GM18870 (cell line): ENCODE measurements at regions not wholly inside any gene's neighbourhood (a gene's known extent, or its start where the extent isn't known, plus 50 kb on each side); places are given as distances from the start of the nearest gene placed in this dataset.

ENCODE experiments used
- ATAC-seq: cut with Tn5 transposase; IDR thresholded peaks from one replicate; pipeline ENCODE4 v1.9.1; 2021; ENCODE audit warnings: moderate library complexity; ENCODE audit not compliant: unreplicated experiment

GRCh38 chr11:32262367-32262766, 171.5 kb downstream of the RCN1 start:
- no peak for ATAC-seq

- ATAC-seq = no peak
These were observed 169.4 kb downstream of the WT1 start for GRCh38 chr11:32265911-32266310.

GRCh38 chr11:32266601-32267000, 168.7 kb downstream of the WT1 start:
- no peak for ATAC-seq

DNA sequence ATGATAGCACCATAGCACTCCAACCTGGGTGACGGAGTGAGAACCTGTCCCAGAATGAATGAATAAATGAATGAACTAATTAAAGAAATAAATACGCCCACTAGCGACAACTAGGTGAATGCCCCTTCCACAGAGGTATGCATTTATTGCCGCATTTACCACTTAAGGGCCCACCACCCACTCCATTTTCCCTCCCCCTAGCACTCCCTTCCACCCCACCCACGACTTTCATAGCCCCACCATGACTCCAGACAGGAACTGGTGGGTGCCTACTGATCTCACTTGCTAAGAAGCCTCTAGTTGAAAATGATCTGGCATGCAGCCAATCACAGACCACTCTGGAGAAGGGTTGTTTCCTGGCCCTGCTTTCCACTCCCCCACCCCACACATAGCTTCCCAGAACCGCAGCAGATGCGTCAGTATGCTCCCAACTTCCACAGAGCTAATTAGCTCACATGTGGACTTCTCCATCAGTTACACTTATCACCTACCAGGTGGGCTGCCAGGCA, 167.6 kb downstream of the WT1 start:
- ATAC-seq = no peak

- ATAC-seq = no peak
These were observed 161.4 kb downstream of the WT1 start for GRCh38 chr11:32273931-32274330.

GRCh38 chr11:32279672-32280071, 155.7 kb downstream of the WT1 start:
- no peak for ATAC-seq

DNA sequence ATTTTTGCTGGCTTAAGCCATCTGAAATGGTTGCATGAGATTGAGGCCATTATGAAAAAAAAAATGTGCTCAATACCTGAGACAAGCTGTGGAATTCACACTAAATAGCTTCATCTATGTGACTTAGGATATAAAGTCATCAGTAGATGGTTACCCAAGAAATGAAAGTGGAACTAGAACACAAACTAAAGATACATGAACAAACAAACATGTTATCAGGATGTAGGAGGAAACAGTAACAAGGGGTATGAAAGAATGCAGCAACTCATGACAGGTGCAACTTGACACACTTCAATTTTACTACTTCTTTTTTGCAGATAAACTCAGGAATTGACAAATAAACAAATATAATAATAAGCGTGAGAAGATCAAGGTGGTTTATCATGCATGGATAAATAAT, 155.0 kb downstream of the WT1 start:
- ATAC-seq = no peak

- no peak for ATAC-seq
These were observed 147.1 kb downstream of the WT1 start for GRCh38 chr11:32288276-32288675.

DNA sequence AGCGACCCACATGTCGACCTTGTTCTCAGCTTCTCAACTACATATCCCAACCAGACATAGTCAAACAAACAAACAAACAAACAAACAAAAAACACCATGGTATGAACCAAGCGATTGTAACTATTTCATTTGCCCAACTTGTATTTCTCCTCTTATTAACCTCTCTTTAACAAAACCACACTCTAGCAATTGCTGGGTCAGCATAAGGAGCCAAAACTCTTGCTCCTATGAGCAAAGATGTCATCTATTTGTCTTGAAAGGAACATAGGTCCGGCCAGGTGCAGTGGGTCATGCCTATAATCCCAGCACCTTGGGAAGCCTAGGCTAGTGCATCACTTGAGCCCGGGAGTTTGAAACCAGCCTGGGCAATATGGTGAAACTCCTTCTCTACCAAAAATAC, 145.6 kb downstream of the WT1 start:
- ATAC-seq = no peak

DNA sequence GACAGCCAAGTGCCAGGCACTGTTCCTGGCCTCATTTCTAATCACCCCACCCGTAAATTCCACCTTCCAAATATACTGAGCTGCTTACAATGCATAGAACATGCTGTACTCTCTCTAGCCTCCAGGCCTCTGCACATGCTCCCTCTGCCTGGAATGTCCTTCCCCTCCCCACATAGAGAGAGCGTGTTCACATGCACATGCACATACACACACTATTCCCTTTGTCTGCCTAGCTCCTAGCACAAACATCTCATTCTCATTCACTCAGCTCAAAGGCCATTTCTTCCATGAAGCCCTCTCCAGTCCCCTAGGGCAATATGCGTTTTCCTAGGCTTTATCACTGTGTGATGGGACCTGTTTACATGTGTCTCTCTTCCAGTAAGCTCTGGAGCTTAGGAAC, 144.6 kb downstream of the WT1 start:
- no peak for ATAC-seq

GRCh38 chr11:32297611-32298011, 137.7 kb downstream of the WT1 start:
- ATAC-seq = no peak

- no peak for ATAC-seq
These were observed 132.5 kb downstream of the WT1 start for GRCh38 chr11:32302826-32303225.

DNA sequence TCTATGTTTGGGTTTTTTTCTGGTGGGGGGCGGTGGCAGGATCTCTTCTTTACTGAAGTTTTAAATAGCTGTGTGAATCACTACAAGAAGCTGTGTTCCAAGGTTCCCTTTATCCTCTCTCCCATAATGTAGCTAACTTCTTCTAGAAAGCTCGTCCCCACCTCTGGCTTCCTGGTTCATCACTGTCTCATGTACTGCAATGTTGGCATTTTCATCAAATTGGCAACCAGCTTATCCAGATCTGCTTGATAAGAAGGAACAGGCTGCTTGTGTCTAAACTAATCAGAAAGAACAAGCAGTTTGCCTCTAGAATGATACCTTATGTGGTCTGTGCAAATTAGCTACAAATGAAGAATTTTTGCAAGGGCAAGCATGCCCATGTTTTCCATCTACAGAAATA, 130.8 kb downstream of the WT1 start:
- ATAC-seq = no peak

DNA sequence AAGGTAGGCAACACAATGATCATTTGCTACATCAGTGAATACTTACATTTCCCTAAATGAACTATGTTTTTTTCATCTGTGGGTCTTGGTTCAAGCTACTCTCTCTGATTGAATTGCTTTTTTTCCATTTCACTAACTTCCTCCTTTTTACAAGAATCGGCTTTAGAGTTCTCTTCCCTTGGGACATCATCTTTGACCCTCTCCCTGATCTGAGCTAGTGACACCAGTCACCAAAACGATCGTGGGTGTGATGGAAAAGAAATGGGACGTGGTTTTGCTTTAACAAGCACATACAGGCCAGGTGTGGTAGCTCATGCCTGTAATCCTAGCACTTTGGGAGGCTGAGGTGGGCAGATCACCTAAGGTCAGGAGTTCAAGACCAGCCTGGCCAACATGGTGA, 129.9 kb downstream of the WT1 start:
- no peak for ATAC-seq

GRCh38 chr11:32307471-32307870, 127.9 kb downstream of the WT1 start:
- no peak for ATAC-seq

DNA sequence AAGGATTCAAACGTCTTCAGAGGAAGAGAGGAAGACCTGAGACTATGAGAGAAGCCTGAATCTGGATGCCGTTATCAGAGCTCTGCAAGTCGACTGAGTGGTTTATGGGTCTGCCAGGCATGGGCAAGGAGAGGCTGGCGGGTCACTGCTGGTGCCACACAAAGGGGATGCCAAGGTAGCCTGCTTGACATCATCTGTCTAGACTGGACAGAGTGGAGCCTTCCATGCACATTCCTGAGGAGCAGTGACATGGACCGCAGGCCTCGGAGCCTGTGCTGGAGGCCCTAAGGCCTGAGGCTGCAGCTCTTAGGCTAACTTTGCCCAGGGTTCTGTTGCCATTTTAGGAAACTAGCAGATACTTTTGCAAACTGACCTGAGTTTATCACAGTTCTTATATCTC, 127.4 kb downstream of the WT1 start:
- ATAC-seq = no peak

- no peak for ATAC-seq
These were observed 125.7 kb downstream of the WT1 start for GRCh38 chr11:32309530-32310213.

- ATAC-seq = no peak
These were observed 125.1 kb downstream of the WT1 start for GRCh38 chr11:32310214-32310601.

DNA sequence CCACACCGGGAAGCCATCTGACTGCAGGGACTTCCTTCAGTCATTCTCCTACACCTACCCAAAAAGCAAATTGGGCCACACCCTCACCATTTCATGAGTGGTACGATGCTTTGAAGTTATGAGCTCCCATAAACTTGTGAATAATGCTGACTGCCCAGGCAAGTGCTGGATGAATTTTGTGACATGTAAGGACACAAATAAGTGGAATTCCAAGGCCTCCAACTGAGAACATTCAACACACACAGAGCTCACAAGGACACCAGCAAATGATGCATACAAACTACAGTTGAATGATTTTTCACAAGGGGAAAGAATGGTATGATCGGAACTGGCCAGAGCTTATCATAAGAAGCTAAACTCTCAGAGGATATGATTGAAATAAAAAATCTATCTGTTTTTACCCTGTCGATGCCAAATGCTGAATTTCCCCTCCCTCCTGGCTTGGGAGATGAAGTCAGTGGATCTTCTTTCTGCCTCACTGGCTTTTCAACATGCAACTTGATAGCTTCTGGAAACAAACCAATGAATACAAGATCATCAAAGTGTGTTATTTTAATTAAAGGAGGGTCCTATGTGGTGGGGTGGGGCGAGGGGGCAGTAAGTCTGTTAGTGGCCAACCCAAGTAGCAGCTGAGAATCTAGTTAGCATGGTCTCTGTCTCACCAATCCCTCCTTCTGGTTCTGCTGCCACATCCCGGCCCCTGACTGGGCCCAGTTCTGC, 123.8 kb downstream of the WT1 start:
- ATAC-seq = no peak

- no peak for ATAC-seq
These were observed 123.0 kb downstream of the WT1 start for GRCh38 chr11:32312206-32312817.

- no peak for ATAC-seq
These were observed 122.4 kb downstream of the WT1 start for GRCh38 chr11:32312865-32313403.

- ATAC-seq = no peak
These were observed 121.9 kb downstream of the WT1 start for GRCh38 chr11:32313477-32313876.
